NCI-H82 (cell line): ENCODE measurements at regions not wholly inside any gene's neighbourhood (a gene's known extent, or its start where the extent isn't known, plus 50 kb on each side); places are given as distances from the start of the nearest gene placed in this dataset.
"Not testable (repeated sequence)": the region's sequence is repeated elsewhere in the genome, so short reads cannot be mapped to it uniquely, and the experiment has no call there.

Source experiments
- DNase-seq: peaks from one replicate; lab custom pipeline; 2025; lab: John Stamatoyannopoulos, UW

DNA sequence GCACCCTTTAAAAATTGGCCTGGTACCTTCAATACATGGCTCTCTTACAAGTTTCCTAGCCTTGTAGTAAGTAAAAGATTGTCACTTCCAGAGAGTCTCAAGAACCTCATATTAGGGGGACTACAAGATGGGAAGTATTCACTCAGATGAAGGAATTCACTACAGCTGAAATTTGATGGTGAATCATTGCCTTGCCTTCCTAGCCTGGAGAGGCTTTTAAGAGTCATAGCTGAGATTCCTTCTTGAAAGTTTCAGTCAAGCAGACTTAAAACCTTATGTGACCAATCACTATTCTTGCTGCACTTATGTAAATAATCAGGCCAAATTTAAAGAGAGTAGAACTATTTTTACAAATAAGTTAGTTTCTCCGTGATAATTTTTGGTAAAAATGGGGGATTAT is 451.6 kb downstream of the TRHDE start:
- no peak for DNase-seq

DNA sequence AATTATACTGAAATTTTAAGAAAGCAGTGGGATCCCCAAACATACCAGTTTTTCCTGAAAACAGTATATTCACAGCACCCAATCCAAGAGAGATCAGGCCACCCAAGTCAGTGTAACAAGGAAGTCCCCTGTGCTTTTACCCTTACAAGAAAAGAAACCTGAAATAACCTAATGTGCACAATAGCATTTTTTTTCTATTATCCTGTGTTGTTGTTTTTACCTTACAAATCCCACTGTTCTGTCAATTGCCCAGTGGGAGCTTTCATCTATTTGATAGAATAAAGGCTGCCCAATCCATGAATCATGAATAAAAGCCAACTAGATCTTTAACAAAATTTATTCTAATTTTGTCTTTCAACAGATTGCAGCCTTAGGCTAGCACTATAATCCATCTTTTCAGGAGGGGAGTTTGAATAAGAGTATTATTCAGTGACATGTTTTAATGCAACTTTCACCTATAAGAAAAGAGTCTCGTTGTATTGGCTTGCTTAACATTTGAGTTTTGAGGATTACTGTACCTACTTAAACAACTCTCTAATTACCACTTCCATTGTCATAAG is 457.4 kb downstream of the TRHDE start:
- no peak for DNase-seq

DNA sequence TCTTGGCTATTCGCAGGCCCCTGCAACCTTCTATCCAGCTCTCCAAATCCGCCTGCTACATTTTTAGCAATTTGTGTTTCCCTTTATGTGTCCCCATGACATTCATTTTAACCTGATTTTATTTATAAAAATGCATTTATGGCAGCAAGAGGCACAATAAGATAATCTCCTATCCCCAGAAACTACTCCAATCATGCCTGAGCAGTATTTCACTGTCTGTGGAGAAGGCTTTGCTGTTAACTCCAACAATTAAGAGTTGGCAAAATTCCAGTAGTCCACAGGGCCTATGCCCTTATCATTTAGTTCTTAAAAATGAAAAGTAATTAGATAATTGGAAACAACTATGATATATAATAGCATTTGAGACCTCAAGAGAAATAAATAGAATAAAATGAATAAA is 462.4 kb downstream of the TRHDE start:
- DNase-seq: peak; percentile 29

DNA sequence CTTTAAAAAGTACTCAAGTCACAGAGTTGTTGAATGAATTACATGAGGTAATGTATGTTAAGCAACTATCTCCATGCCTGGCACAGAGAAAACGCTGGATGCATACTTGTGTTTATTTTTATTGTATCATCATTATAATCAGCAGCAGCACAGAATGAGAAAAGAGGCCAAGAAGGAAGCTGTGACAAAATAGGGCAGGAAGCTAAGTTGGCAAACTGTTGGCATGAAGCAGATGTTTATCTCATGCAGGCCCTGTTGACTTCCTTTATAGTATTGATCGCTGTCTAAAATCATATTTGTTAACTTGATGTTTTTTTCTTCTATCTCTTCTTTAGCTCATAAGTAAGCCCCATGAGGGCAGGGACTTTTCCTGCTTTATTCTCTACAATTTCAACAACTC is 466.6 kb downstream of the TRHDE start:
- no peak for DNase-seq

DNA sequence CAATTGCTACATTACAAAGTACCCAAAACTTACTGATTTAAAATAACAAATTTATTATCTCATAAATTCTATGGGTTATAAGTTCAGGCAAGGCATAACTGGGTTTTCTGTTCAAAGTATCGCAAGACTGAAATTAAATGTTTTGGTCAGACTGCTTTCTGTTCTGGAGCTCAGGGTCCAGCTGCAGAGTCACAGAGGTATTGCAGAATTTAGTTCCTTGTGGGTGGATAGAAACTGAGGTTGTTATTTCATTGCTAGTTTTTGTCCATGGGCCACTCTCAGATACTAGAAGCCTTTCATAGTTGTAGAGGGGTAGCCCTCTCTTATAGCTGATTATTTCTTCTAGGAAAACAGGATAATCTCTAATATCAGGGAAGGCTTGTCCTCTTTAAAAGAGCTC is 467.9 kb downstream of the TRHDE start:
- DNase-seq: no peak

DNA sequence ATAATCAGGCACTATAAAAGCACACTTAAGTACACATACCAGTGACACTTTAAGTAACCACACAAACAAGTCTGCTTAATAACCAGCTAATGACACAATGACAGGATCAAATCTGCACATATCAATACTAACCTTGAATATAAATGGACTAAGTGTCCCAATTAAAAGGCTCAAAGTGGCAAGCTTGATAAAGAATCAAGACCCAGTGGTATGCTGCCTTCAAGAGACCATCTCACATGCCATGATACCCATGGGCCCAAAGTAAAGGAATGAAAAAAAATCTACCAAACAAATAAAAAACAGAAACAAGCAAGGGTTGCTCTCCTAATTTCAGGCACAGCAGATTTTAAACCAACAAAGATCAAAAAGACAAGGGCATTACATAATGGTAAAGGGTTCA is 470.4 kb downstream of the TRHDE start:
- DNase-seq: no peak

DNA sequence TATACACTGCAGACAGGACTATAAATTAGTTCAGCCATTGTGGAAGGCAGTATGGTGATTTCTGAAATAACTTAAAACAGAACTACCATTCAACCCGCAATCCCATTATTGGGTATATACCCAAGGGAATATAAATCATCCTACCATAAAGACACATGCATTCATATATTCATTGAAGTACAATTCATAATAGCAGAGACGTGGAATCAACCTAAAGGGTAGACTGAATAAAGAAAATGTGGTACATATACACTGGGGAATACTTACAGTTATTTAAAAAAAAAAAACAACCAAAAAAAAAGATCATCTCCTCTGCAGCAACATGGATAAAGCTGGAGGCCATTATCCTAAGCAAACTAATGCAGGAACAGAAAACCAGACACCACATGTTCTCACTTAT is 473.9 kb downstream of the TRHDE start:
- no peak for DNase-seq

DNA sequence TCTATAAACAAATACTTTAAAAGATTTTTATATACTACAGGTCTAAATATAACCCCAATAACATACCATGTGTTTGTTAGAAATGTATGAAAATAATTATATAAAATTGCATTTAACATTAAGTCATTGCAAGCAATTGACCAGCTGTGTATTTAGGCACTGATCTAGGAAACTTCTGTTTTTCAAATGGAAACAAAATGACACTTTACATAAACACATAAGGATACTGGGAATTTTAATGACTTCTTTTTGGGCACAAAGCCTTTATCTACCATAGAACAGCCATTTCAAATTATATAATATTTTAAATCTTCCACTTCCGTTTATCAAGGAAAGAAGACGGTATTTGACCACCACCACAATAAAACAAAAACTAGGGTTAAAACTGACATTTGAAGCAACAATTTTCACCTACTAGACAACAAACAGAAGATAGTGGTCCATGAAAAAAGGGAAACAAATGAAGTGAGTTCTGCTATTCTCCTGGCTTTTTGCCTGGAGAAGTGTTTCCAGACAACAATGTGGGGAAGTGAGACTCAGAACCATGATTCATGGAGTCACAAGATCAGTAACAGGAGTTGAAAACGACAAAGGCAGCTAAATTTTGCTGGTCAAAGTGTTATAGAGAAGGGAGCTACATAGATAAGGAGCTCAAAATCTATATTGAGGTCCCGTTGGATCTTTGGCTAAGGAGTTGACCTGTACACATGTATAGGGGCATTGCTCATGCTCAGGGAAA is 475.1 kb downstream of the TRHDE start:
- no peak for DNase-seq

DNA sequence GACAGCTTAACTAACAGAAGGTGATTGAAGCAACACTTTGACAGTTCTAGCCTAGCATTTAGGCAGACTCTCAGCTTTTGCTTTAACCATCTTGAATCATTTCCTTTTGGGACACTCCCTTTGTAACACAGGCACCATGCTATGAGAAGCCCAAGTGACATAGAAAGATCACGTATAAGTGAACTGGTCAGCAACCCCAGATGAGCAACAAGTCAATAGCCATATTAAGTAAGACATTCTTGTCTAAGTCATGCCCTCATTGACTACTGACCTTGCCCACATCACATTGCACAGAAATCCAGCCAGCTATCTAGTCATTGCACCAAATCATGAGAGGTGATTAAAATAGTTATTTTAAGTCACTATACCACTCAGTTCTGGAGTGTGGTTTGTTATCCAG is 476.8 kb downstream of the TRHDE start:
- DNase-seq: no peak

DNA sequence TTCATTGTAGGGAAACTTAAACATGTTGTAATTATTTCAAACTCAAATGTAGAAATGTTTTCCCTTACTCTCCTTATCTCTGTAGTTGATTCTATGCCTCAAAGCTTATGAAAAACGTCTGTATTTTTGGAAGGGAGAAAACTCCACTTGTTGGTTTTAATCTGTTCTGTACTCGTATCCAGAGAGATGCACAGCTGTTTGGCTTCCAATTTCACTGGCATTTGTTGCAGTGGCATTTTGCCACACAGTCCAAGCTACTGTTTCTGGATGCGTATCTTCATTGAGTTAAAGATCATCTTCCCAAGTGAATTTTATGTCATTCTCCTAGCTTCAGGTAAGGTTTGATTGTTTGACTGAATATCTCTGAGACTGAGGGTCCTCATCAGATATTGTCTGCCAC is 481.4 kb downstream of the TRHDE start:
- DNase-seq: no peak

DNA sequence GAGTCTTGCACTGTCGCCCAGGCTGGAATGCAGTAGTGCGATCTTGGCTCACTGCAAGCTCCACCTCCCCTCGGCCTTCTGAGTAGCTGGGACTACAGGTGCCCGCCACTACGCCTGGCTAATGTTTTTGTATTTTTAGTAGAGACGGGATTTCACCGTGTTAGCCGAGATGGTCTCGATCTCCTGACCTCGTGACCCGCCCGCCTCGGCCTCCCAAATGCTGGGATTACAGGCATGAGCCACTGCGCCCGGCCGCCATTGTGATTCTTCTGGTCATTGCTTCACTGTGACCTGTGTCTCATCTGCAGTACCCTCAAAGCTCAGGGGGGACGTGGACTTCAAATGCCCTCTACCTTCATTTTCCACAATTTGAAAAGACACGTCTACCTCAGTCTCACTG is 481.9 kb downstream of the TRHDE start:
- not testable (repeated sequence) for DNase-seq

DNA sequence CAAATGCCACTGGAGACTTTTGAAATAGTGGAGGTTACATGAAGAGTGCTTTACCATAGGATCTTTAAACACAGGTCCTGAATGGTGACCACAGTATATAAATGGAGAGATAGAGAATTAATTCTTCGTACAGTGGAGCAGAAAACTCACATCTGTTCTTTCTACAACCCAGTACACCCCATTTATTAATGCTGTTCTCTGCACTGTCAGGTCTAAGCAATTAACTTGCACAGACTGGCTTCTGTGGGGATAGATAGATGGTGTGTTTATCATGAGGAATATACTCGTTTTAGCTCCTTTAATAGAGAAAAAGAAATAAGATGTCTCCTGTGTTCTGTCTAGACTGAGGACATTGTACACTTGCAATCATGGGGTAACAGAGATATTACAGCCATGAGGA is 494.3 kb downstream of the TRHDE start:
- DNase-seq: no peak

DNA sequence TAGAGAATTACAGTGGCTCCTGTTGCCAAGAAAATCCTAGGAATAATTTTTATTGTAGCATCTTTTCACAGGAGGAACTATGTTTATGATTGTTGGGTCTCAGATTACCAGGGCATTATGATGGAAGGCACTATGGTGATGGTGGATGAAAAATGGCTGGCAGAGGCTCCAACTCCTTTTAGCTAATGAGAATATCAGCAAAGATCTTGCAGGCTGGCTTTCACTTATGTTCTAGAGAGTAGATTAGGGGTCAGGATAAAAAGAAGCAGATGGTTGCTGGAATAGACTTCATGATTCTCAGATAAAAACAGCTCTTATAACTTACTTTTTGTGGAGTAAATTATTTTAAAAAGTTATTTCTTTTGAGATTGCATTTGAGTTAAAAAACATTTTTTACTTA is 501.9 kb downstream of the TRHDE start:
- DNase-seq: peak; percentile 40

DNA sequence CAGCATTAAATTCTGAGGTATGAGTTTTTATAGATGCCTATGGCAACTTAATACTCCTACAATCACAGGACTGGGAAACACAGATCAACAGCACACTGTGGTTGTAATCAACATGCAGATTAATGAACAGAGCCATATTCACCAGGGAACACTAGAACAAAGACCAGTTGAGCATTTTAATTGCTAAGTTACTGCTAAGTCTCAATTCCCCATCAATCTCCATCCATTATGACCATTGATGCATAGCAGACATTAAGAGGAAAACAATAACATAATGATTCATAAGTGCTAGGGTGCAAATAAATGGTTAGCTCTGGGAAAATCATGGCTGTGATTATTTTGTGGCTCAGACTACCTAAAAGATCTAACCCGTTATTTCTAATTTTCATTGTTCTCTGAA is 505.6 kb downstream of the TRHDE start:
- no peak for DNase-seq

DNA sequence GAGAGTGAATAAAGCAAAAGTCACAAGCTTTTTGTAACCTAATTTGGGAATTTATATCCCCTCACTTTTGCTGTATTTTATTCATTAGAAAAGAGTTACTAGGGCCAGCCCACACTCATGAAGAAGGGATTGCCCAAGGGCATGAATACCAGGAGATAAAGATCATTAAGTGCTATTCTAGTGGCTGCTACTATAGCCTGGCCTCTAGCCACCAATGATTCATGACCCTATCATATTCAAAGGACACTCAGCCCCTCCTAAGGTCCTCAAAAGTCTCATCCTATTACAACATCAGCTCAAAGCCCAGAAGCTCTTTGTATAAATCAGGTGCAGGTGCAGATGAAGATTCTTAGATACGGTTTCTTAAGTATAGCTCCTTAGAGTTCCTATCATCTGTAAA is 518.1 kb downstream of the TRHDE start:
- DNase-seq: no peak

DNA sequence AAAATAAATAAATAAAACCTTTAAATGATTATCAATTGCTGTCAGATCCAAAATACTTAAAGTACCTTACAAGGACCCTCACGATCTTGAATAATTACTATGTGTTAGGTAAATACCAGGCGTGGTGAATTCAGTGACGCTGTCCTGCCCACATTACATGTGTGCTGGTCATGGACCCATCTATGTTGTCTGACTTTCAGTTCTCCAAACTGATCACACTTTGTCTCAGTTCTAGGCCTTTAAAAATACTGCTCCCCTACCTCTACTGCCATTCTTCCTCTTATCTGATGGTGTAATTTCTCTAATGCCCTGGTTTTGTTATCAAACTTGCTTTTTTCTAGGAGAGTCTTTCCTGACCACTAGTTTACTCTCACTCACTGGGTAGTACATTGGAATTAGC is 520.7 kb downstream of the TRHDE start:
- DNase-seq: no peak

DNA sequence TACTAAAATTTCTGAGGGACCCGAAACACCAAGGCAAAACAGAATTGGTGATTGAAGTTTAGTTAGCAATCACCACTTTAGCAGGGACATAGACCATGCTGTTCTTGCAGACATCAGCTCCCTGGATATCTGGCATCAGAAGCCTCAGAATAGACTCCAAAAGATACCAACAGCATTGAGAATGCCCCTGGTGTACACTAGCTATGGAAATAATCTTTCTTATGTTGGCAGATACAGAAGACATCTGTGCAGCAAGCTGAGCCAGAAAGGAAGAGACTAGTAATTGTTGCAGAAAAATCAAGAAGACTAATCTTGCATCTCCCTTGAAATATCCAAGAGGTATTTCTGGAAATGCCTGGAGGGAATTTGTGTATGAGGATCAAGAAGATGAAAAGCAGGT is 521.6 kb downstream of the TRHDE start:
- DNase-seq: no peak

DNA sequence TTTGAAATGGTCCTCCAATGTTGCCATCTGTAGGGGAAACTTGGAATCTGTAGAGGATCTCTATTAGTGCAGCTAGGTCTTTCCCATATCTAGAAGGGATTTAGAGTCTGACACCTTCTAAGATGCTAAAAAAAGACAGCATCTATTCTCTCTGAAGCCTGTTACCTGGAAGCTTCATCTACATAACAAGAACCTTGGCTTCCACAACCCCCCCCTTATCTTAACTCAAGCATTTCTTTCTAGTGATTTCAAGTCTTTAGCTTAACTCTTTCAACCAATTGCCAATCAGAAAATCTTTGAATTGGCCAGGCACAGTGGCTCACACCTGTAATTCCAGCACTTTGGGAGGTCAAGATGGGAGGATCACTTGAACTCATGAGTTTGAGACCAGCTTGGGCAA is 543.3 kb downstream of the TRHDE start:
- no peak for DNase-seq

DNA sequence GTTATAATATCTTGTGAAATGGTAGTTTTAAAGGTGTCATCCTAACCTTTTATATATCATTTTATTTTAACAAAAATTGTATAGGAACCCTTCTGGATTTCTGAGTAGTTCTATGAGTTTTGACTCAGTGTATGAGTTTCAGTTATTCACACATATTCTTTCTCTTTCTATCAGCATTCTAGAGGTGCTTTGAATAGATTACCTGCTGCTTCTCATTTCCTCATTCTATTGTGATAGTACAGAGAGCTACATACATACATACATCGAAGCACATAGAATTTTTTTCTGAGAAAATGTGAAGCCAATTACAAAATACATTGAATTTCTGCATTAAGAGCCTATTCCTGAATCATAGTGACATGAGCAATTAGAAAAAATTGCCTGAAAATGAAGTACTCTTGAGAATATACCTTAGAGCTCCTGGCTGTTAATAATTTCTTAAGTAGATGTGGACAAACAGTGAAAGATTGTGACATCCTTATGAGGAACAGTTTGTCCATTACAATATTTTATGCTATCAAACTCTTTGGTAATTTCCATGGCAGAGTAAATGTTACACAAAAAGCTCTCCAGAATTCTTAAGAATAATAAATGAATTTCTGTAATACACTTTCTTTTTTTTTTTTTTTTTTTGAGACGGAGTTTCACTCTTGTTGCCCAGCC is 556.6 kb downstream of the TRHDE start:
- DNase-seq: no peak

DNA sequence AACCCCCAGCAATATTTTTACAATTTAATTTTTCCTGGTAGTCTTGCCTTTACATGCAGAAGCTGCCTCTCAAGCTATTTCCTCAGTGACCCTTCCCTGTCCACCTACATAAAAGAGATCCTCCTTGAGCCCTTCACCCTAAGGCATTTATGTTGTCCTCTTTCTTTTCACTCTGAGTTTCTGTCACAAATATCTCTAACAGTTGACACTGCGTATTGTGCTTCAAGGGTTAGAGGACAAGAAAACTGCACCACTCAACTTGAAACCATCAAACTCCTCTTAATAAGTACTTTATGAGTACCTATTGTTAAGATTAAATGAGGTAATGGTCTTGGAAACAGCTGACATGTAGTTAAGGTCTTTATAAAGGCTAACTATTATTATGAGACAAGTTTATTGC is 557.7 kb downstream of the TRHDE start:
- no peak for DNase-seq

DNA sequence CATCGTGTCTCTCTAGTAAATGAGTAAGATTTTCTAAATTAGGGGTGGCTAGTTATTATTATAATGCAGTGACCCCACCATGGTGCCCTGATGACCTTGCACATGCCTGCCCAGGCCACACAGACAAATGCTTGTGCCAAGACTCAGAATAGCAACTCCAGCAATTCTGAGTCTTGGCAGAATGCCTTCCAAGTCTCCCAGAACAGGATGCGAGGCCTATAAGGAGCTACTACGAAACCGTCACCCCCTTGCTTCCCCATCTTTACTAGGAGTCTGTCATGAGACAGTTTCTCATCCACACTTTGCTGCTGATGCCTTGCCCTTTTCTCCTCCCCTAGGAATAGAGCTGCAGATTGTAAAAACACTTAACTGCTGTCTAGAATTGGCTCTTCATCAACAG is 559.9 kb downstream of the TRHDE start:
- DNase-seq: no peak

DNA sequence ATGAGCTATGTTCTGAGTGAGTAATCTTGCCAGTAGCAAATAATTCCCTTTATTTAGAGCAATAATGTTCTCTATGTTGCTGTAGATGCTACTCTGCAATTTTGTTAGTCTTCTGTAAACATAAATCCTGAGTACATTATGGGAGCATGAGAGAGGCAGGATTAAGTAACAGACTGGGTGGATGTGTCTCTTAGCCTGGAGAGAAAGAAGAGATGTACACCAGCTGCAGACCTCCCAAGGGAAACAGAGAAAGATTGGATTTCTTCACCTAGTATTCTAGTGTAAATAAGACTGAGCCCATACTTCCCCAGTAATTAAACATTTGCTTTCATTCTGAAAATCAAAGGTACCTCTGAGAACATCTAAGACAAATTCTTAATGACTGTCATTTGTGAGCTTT is 564.0 kb downstream of the TRHDE start:
- peak; percentile 49 for DNase-seq

DNA sequence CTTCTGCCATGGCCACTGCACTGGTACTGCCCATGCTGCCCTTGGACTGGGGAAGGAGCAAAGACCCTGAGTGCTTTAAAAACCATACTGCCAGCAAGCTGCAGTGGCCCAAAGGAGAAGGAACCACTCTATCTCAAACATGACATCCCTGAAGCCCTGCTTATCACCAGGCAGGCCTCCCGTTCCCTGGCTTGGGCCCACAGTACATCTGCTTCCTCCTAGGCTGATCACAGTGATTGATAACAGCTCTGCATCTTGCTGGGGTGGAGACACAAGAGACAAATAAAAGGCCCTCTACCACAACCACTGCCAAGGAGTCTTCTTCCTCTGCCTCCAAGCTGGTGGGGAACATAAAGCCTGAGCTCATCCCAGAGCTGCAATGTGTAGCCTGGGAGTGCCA is 567.5 kb downstream of the TRHDE start:
- no peak for DNase-seq

DNA sequence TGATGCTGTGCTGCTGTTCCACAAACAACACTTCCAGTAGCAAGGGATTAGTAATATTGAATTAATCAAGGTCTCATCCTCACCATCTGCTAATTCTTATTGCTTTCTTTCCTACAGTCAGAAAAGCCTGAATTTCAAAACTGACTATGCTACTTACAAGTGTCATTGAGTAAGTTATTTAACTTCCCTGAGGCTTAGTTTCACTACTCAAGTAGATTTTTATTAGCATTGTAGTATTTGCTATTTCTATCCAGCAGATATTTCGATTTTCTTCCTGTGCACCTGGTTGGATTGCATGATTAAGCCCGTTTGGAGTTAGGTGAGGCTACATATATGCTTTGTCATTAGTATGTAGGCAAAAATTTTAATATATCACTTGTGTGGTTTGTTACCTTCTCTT is 591.5 kb downstream of the TRHDE start:
- DNase-seq: peak; percentile 67
